ENCODE measurements at regions not wholly inside any gene's neighbourhood (a gene's known extent, or its start where the extent isn't known, plus 50 kb on each side); places are given as distances from the start of the nearest gene placed in this dataset.
A peak's percentile ranks its signal among the peaks of the same experiment; 100 is the strongest.

DNA sequence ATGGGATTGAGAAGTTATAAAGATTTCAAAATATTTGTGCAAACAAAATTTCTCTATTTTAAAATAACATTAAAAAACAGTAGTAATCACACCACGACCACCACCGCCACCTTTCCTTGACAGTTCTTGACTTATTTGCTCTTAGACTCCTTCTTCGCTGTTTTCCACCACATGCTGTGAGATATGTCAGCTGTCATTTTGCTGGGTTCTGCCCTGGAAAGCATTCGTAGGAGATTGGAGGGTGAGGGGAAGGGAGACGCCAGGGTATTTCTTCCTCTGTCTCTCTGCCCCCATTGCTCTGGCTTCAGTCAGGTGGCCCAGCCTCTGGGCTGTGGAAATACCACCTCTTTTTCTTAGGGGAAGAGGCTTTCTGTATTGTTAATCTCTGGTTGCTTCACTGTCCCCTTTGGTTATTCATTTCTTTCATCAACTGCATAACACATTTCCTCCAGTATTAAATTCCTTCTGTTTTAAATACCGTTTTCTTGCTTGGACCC lies 186.2 kb downstream of the NEDD1 start:
- DNase-seq (ENCODE audit: low read depth) = no peak

DNA sequence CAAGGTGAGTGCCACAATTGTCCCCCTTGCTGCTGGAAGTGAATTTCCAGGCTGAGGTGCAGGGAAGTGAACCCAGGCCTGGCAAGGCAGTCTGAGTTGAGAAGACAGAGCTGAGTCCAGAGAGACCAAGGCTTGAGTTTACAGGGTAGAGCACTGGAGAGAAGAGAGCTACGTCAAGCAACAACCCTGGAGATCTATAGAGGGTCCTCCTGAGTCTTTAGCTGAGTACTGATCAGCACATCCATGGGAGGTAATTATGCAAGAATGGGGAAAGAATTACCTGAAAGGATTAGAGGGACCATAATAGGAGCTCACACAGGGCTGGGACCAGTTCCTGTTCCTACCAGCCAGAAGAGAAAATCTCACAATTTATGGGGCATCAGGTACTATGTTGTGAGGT lies 190.7 kb downstream of the NEDD1 start:
- no peak for DNase-seq (ENCODE audit: low read depth)

DNA sequence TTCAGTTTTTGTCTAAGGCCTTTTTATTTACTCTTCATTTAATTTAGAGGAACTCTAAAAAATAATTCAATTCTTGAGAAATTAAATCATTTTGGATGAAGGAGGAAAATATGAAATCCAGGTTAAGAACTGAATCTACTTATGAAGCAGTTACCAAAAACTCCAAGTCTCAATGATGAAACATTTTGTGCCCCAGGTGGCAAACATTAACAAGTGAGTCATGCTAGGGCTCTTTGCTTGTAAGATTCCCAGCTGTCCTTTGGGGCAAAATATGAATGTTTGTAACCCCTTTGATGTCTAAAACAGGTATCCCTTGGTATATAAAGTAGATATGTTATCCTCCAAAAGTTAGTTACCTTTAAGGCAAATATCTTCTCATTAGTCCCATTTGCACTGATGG lies 202.4 kb downstream of the NEDD1 start:
- no peak for DNase-seq (ENCODE audit: low read depth)

DNA sequence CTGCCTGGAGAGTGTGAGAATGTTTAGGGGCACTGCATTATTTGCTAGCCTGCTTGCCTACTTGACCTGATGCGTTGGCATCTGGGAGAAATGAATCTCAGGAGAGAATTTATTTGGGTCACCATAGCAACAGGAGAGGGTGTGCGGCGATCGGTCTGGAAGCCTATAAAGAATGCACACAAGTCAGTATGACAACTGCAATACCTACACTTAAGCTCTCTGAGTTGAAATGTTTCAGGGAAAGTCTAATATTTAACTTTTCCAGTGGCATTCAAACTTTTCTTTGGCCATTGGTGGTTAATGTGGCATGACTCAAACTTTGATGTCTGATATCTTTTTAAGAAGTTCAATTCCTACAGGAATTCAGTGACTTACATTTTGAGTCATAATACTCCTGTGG lies 205.1 kb downstream of the NEDD1 start:
- DNase-seq (ENCODE audit: low read depth) = no peak

DNA sequence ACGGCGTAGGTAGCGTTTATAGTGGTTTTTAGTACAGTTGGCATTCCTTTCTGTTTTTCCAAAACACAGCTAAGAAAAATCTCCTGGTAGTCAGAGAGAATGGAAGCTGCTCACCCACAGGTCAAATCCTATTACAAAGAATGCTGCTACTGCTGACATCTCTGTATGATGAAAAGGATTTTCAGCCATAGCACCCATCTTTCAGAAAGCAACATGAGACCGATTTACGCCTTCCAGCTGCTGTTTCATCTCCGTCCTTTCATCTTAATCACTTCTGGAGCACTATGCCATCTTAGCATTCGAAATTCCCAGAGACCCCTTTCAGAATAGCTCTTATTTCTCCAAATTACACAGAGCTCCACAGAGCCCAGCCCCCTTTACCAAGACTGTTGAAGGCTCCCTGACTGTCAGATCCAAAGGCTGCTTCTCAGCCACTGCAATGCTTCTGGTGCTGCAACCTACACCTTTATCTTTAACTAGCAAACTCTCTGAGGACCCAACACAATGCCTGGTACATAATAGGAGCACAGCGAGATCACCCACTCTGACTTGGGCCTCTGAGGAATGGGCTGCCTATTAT lies 211.8 kb downstream of the NEDD1 start:
- DNase-seq (ENCODE audit: low read depth) = no peak

DNA sequence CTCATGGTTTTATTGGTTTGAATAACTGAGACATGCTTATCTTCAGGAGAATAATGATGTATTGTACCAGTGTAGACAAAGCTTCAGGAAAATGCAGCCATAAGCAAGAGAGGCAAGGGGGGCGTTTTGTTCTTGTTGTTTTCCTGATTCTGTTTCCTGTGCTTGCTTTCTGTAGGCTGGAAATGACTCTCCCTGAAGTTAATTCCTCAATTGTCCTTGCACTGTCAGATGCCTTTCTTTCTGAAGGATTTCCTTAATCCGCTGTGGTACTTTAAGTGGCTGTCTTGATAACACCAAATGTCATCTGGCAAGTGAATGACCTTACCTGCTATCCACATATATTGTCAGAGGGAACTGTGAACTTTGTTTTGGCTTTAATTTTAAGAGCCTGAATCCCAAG lies 220.0 kb downstream of the NEDD1 start:
- no peak for DNase-seq (ENCODE audit: low read depth)

DNA sequence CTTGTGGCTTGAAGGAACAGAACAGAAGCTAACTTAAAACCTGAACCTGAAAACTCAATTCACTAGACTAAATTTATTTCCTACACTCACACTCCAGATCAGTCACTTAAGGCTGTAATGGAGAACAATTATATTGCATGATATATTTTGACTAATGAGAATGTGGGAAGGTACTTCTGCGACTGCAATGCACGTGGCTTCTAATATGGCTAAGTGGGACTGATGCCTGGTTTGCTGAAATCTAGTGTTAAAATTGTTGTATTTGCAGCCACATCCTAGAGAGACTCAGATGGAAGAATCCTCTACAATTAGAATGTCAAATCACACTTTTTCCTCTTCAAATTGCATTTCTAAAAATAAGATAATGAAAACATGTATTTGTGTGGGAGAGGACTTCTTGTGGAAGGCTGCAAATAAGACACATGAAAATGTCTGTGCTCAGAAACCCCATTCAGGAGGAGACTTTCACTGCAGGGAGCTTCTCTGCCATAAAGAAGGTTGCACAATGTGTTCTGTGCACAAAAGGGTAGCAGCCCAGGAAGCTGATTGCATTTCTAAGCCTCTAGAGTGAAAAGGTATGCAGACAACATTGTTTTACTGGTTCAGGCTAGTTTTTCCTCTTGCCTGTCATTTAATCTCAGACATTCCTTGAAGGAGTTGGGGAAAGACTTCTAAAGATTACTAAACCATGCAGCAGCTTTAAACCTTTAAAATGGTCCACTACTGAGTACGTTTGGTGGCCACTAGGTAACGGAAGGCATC lies 224.3 kb downstream of the NEDD1 start:
- no peak for DNase-seq (ENCODE audit: low read depth)

DNA sequence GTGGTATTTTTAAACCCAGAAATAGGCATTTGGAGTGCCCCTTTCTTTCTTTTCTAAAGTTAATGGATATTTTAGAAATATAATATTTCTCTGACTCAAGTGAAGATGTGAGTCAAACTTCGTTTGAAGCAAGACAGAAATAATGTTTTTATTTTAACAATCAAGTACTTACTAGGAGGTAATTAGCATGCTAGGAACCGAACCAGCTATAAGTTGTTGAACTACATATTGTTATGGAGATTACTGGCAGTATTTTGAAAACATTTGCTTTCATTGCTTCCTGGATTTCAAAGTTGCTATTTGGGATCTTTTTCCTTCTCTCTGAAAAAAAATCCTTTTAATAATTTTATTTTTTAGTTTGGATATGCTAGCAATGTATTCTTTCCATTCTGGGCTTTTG lies 225.2 kb downstream of the NEDD1 start:
- DNase-seq (ENCODE audit: low read depth) = no peak

DNA sequence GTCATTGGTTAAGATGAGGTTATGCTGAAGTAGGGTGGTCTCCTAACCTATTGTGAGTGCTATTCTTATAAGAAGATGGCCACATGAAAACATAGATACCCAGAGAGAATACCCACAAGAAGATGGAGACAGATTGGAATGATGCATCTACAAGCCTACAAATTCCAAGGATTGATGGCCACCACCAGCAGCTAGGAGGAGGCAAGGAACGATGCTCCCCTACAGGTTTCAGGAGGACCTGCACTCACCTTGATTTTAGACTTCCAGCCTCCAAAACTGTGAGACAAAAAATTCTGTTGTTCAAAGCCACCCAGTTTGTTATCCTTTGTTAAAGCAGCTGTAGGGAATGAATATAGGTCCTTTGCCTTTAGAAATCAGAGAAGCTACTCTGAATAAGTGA lies 227.4 kb downstream of the NEDD1 start:
- no peak for DNase-seq (ENCODE audit: low read depth)

DNA sequence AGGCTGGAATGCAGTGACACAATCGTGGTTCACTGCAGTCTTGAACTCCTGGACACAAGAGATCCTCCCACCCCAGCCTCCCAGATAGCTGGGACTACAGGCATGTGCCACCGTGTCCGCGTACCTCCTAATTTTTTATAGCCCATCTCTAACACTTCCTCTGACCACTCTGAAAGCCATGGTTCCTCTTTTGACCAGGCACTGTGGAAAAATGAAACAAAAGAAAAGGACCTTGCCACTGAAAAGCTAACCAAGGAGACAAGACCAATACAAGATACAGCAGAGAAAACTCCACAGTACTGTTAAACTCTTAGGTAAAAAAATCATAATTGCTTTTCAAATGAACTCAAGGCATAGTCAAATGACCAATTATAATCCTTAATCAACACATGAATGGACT lies 233.3 kb downstream of the NEDD1 start:
- DNase-seq (ENCODE audit: low read depth) = no peak

DNA sequence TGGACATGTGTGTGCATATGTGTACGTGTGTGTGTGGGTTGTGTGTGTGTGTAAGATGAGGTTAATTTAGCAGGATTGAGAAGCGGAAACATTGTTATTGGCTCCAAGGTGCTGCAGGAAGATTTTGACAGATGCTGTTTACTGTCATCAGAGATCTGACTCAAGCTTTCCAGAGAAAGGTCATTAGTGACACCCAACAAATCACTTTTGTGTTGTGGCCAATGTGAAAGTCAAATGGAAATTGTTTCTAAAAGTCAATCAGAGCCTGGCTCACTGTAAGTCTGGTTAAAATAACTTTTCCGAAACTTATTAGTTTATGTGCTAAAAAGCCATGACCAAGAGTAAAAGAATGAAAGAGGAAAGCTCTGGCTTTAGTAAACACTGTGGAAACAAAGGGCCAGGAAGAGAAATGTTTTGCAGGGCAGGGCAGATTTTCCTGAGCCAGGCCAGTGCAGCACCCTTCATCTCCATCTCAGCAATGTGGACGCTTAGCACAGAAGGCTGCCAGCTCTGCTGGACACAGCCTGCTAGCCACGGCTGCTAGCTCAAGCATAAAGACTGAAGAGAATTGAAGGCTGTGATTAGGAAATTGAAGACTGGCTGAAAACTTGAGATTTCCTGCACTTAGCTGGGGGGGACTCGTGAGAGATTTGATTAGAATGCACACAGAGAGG lies 235.8 kb downstream of the NEDD1 start:
- no peak for DNase-seq (ENCODE audit: low read depth)

DNA sequence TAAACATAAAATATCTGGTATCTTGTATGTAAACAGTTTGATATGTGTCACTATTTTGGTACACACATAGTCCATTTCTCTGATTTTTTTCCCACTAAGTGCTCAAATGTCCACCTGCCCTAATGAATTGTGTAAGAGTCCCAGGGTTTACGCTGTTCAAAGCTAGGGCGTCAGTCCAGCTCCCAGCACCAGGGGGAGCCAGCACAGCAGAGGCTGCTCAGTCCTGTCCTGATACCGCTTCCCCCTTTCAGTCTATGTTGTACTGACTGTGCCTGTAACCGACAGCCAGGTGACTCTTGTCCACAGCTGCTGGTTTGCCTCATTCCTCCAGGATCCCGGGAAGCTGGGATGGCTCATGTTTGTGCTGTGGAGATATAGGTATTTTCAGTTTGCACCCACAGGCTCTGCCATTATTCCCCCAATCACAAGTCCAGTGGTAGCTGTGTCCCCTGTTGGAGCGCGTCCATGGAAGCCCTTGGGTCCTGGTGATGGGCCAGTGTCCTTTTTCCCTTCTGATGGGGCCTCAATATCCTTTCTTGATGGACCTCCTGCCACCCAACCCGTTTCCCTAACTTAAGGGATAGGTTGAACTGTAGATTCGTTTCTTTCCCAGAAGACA lies 242.0 kb downstream of the NEDD1 start:
- DNase-seq (ENCODE audit: low read depth) = peak; percentile 74

DNA sequence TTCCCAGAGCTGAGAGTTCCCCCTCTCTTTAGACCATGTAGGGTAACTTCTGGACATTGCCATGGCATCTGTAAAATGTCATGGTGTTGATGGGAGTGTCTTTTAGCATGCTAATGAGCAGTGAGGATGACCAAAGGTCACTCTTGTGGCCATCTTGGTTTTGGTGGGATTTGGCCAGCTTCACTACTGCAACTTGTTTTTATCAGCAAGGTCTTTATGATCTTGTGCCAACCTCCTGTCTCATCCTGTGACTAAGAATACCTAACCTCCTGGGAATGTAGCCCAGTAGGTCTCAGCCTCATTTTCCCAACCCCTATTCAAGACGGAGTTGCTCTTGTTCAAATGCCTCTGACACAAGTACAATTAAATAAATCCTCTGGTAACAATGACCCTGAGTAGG lies 244.4 kb downstream of the NEDD1 start:
- peak; percentile 58 for DNase-seq (ENCODE audit: low read depth)

DNA sequence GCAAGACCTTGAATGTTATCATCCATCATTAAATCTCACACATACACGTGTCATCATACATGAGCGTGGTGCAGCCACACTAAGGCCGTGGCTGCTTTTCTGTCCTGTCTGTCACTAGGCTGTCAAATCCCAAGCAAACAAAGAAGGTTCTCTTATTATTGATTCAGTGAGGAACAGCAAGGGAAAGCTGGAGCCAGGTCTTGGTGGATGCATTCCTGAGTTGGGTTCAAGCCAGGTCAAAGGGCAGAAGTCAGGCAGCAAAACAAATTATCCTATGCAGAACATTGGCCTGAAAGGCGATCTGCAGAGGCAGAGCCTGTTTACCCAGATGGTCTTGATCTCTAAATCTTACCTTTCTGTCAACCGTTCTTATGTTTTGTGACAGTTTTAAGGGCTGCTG lies 252.3 kb downstream of the NEDD1 start:
- no peak for DNase-seq (ENCODE audit: low read depth)

DNA sequence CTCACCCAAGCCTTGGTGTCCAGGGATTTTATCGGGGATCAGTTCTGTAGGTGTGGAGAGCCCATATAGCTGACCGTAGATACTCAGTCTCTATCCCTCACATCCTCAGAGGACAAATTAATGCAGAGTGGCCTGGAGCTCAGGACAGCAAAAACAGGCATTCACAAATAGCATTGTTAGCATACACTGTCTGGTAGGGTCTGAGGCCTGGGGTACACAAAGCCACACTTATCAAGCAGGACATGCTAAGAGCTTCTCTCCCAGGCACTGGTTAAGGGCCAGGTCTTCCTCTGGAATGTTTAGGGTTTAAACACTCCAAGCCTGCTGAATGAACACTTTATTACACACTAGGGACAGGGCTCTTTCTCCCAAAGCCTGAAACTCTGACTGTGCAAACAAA lies 253.2 kb downstream of the NEDD1 start:
- no peak for DNase-seq (ENCODE audit: low read depth)

DNA sequence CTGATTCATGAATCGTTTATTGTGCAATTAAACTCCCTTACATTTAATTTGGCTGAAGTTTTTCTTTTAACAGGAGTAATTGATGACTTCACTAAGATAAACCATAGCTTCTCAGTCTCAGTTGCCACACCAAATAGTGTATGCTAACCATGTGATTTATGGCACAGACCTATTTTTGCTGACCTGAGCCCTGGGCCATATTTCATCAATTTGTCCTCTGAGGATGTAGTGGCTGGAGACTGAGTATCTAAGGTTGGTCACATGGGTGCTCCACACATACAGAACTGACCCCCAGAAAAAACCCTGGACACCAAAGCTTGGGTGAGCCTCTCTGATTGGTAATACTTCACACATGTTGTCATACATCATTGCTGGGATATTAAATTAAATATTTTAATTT lies 255.1 kb downstream of the NEDD1 start:
- DNase-seq (ENCODE audit: low read depth) = no peak

DNA sequence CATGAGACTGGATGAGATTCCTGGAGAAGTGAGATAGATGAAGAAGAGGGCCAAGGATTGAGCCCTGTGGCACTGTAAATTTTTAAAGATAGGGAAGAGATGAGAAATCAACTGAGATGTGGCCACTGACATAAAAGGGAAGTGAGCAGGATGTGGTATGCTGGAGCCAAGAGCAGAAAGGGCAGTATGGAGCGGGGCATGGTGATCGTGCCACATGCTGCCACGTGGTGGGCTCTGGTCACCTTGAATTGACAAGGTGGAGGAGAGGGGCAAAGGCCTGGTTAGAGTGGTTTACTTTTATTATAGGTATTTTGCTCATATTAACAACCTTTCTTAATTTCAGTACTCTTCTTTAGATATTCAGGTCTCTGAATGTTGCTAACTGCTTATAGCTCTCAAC lies 257.9 kb downstream of the NEDD1 start:
- no peak for DNase-seq (ENCODE audit: low read depth)

DNA sequence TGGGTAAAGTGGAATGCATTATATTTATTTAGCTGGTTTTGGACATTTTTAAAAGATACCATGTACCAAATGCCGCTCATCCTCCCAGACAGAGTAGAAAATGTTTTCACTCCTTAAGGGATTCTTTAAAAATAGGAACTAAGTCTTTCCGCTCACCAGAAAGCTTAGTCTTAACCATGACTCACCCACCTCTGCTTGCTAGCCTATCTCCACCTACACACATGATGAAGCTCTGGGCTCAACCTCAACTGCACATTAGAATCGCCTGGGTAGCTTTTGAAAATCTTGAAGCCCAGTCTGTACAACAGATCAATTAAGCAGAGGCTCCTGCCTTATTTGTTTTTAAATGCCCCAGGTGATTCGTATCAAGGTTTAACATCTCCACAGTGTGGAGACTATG lies 260.5 kb downstream of the NEDD1 start:
- peak; percentile 61 for DNase-seq (ENCODE audit: low read depth)

DNA sequence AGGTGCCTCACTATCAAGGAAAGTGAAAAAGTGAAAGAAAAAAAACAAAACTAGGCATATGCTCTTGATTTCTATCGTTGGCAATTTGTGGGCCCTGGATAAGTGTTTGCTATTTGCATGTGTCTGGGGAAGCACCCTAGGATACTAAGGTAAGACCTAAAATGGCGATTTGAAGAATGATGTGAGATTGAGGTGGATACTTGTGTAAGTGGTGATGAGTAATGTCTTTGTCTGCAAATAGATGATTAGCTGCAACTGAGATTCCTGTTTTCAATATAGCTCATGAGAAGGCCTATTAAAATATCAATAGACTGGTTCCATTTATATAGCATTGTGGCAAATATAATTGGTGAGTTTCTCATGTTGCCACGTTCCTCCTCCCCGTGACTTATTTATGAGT lies 261.7 kb downstream of the NEDD1 start:
- peak; percentile 60 for DNase-seq (ENCODE audit: low read depth)

DNA sequence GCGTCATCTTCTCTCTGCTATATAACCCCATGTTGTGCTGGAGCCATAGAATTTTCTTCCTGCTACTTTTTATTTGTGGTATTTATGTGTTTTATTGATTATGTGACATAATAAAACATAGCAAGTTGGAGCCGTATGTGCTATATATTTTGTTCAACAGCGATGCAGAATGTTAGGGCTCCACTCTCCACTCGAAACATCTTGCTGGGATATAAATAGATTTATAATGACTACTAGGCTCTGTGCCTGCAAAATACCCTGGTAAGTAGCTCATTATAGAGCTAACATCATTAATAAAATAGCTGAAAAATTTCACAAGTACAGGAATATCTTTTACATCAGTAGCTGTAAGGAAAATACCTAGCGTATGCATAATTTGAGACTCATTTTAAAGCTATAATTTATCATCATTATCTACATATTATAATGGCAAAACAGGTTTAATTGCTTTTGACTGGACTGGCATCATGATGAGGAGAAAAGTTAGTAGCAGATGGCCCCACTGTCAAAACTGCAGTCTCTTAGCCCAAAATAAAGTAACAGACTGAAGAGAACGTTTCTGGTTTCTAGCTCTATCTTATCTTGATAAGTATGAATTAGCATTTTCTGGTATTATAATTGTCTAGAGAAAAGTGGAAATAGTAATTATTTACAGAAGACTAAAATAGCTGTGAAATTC lies 263.0 kb downstream of the NEDD1 start:
- DNase-seq (ENCODE audit: low read depth) = no peak

DNA sequence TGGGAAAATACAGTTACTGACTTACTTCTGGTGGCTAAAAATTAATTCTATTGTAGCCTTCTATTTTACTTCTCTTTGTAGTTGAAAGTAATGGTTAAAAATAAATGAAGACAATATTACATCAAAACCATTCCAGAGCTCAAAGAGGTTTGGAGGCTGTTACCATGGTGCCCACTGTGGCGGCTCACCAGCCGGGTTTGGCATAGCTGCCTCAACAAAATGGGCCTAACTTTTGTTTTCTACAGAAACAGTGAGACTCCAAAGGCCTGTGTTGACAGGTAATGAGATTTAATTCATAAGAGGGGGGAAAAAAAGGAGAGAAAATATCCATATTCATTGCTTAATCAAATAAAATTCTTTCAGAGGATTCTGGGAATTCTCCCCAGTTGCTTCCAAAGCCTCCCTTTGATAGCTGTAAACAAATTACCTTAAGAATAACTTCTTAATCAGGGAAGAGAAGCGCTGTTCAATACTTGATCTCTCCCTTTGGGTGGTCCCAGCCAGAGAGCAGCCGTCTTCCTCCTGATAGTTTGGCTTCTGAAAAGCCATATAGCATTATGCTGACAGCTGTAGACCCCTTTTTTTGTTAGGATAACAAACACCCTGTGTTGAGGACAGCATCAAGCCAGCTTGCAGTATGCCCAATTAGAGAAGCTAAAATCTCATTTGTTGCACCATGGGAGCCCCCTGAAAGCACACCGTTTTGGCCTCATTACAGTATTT lies 266.8 kb downstream of the NEDD1 start:
- DNase-seq (ENCODE audit: low read depth) = no peak

Measured in Daoy (cell line).